ENCODE measurements at regions not wholly inside any gene's neighbourhood (a gene's known extent, or its start where the extent isn't known, plus 50 kb on each side); places are given as distances from the start of the nearest gene placed in this dataset.
A peak's percentile ranks its signal among the peaks of the same experiment; 100 is the strongest.

DNA sequence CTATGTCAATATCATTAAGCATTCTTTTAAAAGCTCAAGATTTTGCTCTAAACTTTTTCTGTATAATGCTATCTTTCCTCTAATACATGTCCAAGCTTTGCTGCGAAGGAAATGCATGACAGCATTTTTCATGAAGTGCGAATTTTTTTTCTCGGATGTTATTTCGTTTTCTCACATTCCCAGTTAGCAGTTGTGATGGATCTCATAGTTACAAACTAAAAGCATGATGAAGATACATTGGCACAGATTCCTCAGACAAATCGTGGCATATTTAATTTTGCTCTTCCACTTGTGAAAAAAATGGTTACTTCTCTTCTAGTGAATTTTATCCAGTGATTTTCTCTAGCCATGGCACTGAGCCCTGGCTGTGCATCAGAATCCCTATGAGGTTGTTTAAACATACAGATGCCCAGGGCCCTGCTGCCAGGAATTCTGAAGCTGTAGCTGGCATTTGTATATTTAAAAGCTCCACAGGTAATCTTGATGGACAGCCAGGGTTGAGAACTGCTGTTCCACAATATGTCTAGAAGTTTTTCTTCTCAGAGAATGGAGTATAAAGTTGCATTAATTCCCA lies 299.8 kb upstream of the NEBL start:
- no peaks in the 10 kb centered on the region for H3K36me3 Mint-ChIP-seq
- peaks cover 13% of the 10 kb centered on the region for H3K9me3 Mint-ChIP-seq
- H3K4me1 Mint-ChIP-seq (ENCODE audit: unreplicated experiment): peaks cover 17% of the 10 kb centered on the region
- H3K27ac Mint-ChIP-seq: no peak overlapping the region
- H3K4me3 Mint-ChIP-seq: no peak overlapping the region
- H3K27me3 Mint-ChIP-seq: peaks cover 3% of the 10 kb centered on the region
- DNase-seq (ENCODE audit: extremely low spot score, unreplicated experiment): no peak
- TF ChIP-seq, protein P1, sequence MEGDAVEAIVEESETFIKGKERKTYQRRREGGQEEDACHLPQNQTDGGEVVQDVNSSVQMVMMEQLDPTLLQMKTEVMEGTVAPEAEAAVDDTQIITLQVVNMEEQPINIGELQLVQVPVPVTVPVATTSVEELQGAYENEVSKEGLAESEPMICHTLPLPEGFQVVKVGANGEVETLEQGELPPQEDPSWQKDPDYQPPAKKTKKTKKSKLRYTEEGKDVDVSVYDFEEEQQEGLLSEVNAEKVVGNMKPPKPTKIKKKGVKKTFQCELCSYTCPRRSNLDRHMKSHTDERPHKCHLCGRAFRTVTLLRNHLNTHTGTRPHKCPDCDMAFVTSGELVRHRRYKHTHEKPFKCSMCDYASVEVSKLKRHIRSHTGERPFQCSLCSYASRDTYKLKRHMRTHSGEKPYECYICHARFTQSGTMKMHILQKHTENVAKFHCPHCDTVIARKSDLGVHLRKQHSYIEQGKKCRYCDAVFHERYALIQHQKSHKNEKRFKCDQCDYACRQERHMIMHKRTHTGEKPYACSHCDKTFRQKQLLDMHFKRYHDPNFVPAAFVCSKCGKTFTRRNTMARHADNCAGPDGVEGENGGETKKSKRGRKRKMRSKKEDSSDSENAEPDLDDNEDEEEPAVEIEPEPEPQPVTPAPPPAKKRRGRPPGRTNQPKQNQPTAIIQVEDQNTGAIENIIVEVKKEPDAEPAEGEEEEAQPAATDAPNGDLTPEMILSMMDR (conservative IDR thresholded peaks at IDR 0.05): no peak

DNA sequence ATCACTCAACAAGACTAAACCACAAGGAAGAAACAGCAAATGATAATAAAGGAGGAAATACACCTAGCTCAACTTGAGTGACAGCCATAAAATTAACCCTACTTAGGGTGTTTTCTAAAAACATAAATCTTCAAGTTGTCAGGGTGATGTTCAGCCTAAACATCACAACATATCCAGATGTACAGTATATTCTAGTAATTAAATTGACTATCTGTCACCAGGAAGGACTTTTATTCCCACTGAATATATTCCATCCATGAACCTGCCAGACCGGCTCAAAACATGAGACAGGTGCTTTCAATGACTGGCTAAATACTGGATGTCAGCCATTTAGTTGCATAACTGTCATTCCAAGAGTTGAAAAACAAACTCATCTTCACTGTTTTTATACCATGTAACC lies 298.1 kb upstream of the NEBL start:
- Mint-ChIP-seq H3K36me3 (no peaks in the 10 kb centered on the region), H3K4me3 (peak overlapping the region; percentile 2), H3K27me3 (peaks cover 3% of the 10 kb centered on the region), H3K4me1 (ENCODE audit: unreplicated experiment) (peaks cover 21% of the 10 kb centered on the region), H3K27ac (peak overlapping the region; percentile 86), H3K9me3 (peaks cover 13% of the 10 kb centered on the region)
- TF ChIP-seq, protein P1 (conservative IDR thresholded peaks at IDR 0.05): no peak
- no peak for DNase-seq (ENCODE audit: extremely low spot score, unreplicated experiment)

DNA sequence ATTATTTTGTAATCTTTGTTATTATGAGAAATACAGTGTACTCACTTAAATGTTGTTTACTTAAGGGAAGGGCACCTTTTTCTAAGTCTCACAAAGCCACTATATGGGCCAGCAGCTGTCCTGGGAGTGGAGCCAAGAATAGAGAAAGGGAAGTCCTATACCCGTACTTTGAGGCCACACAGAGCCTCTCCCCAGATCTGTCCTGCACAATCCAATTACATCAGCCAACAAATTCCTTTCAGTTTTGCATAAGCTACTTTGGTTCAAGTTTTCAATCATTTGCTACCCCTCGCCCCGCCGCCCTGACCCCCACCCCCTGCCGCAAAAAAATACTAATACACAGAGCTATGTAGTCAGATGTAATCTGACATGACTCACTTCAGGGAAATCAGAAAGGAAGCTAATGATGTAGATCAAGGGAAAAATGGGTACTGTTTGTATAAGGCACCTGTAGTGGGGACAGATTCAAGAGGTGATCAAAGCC lies 297.4 kb upstream of the NEBL start:
- Mint-ChIP-seq H3K9me3 (peaks cover 13% of the 10 kb centered on the region), H3K4me3 (peak overlapping the region; percentile 41), H3K27ac (peak overlapping the region; percentile 86), H3K27me3 (peaks cover 3% of the 10 kb centered on the region), H3K36me3 (no peaks in the 10 kb centered on the region), H3K4me1 (ENCODE audit: unreplicated experiment) (peaks cover 21% of the 10 kb centered on the region)
- DNase-seq (ENCODE audit: extremely low spot score, unreplicated experiment): no peak
- TF ChIP-seq, protein P1 (conservative IDR thresholded peaks at IDR 0.05): no peak

DNA sequence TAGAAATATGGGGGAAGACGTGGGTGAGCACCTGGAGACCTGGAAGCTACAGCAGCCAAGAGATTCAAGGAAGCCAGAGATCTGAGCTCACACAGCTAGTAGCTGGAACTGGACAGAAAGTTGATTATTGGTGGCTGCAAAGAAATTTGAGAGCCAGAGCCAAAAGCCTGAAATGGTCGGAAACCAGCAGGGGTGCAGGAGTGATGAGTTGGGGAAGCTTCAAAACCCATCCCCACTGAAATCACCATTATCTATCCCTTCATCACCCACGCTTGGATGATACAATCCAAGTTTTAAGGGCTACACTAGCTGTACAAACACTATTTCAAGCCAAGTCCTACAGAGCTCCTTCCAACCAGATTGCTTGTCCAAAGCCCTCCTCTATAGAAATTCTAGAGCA lies 296.1 kb upstream of the NEBL start:
- no peak overlapping the region for H3K4me3 Mint-ChIP-seq
- peak overlapping the region; percentile 14 for H3K27ac Mint-ChIP-seq
- peaks cover 3% of the 10 kb centered on the region for H3K27me3 Mint-ChIP-seq
- peaks cover 21% of the 10 kb centered on the region for H3K4me1 Mint-ChIP-seq (ENCODE audit: unreplicated experiment)
- no peaks in the 10 kb centered on the region for H3K36me3 Mint-ChIP-seq
- DNase-seq (ENCODE audit: extremely low spot score, unreplicated experiment): no peak
- TF ChIP-seq, protein P1 (conservative IDR thresholded peaks at IDR 0.05): no peak
- peaks cover 7% of the 10 kb centered on the region for H3K9me3 Mint-ChIP-seq

DNA sequence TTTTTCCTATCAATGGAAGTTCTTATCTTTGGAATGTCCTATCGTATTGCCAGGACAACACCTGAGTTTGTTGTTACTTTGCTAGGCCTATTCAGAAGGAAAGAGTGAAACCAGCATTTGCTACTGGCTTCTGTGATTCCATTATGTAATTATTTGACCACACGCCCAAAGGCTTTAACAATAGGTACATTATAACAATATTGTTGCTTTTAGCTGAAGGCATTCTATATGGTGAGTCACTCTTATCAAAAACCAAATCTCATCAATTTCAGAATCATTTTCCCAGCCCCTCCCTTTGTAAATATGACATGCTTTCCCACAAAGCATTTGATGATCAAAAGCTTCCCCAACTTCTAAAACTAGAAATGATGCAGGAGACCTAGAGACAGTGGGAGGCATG lies 294.4 kb upstream of the NEBL start:
- Mint-ChIP-seq H3K4me1 (ENCODE audit: unreplicated experiment) (peaks cover 21% of the 10 kb centered on the region), H3K27me3 (no peaks in the 10 kb centered on the region), H3K36me3 (no peaks in the 10 kb centered on the region)

More for the DNA sequence above, 294.4 kb upstream of the NEBL start:
- H3K9me3 Mint-ChIP-seq: no peaks in the 10 kb centered on the region
- peak overlapping the region; percentile 33 for H3K4me3 Mint-ChIP-seq
- peak overlapping the region; percentile 74 for H3K27ac Mint-ChIP-seq
- no peak for DNase-seq (ENCODE audit: extremely low spot score, unreplicated experiment)
- TF ChIP-seq, protein P1 (conservative IDR thresholded peaks at IDR 0.05): no peak

Measured in type B pancreatic cell (in vitro differentiated cells).